Bronchial epithelial cell (primary cell): ENCODE measurements at regions not wholly inside any gene's neighbourhood (a gene's known extent, or its start where the extent isn't known, plus 50 kb on each side); places are given as distances from the start of the nearest gene placed in this dataset.
A peak's percentile ranks its signal among the peaks of the same experiment; 100 is the strongest.

Source experiments
- DNase-seq: peaks from one replicate; pipeline ENCODE4 v3.0.0-alpha.2; 2010; ENCODE audit warnings: low read depth
- FAIRE-seq: peaks from 2 replicates; lab custom pipeline; 2011; peaks lifted over from hg19 to GRCh38; lab: Jason Lieb, UNC
- H3K27me3 ChIP-seq: 2 replicates; pipeline ENCODE4 v1.5.1; 2011; ENCODE audit warnings: low read length; ENCODE audit not compliant: control insufficient read depth, insufficient read depth
- H3K36me3 ChIP-seq: 2 replicates; pipeline ENCODE4 v1.5.1; 2011; ENCODE audit warnings: low read length; ENCODE audit not compliant: control insufficient read depth, insufficient read depth
- H3K4me3 ChIP-seq: 2 replicates; pipeline ENCODE4 v1.5.1; 2011; ENCODE audit warnings: mild to moderate bottlenecking, low read depth, low read length, control low read depth
- TF ChIP-seq, protein P1 (sequence below): IDR thresholded peaks from 2 replicates; pipeline ENCODE4 v1.5.1; 2011; ENCODE audit warnings: mild to moderate bottlenecking, moderate library complexity, low read length, control low read depth, inconsistent platforms; ENCODE audit not compliant: insufficient read depth, severe bottlenecking

DNA sequence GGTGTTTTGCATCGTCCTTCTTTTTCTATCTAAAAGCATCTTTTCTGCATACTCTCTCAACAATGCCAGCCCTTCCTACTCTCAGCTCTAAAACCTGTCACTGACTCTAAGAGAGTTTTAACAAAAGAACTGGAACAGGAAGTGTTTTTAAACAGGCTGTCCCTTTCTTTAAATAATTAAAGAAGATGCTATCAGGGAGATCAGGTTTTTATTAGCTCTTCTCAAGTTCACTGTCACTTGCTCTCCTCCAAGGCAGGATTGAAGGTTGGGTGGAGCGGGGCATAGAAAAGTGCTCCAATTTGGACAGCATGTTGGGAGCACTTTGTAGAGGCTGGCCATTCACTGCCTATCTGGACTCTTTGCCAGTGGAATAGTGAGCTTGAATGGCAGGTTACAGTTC lies 56.4 kb upstream of the BARX2 start:
- Histone ChIP-seq H3K4me3 (no peak overlapping the region), H3K36me3 (no peaks in the 10 kb centered on the region), H3K27me3 (no peaks in the 10 kb centered on the region)
- TF ChIP-seq, protein P1, sequence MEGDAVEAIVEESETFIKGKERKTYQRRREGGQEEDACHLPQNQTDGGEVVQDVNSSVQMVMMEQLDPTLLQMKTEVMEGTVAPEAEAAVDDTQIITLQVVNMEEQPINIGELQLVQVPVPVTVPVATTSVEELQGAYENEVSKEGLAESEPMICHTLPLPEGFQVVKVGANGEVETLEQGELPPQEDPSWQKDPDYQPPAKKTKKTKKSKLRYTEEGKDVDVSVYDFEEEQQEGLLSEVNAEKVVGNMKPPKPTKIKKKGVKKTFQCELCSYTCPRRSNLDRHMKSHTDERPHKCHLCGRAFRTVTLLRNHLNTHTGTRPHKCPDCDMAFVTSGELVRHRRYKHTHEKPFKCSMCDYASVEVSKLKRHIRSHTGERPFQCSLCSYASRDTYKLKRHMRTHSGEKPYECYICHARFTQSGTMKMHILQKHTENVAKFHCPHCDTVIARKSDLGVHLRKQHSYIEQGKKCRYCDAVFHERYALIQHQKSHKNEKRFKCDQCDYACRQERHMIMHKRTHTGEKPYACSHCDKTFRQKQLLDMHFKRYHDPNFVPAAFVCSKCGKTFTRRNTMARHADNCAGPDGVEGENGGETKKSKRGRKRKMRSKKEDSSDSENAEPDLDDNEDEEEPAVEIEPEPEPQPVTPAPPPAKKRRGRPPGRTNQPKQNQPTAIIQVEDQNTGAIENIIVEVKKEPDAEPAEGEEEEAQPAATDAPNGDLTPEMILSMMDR = no peak
- FAIRE-seq = no peak
- DNase-seq = no peak

DNA sequence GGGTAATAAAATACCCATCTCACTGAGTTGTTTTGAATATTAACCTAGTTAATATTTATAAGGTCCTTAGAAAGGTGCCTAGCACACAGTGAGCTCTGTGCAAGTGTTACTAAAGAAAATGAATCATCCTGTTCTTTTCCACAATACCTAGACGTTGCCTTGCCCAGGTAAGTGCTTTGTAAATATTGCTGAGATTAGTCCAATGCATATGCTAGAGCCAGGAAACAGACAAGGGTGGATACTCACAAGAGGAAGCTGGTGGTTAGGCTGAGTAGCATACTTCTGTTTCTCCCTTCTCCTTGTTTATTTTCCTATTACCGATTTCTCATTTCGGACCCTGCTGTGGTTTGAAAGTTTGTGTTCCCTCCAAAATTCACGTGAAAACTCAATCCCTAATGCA lies 58.1 kb upstream of the BARX2 start:
- Histone ChIP-seq H3K27me3 (no peaks in the 10 kb centered on the region), H3K4me3 (no peak overlapping the region), H3K36me3 (no peaks in the 10 kb centered on the region)
- TF ChIP-seq, protein P1 = no peak
- peak; percentile 96 for DNase-seq
- peak; percentile 84 for FAIRE-seq

DNA sequence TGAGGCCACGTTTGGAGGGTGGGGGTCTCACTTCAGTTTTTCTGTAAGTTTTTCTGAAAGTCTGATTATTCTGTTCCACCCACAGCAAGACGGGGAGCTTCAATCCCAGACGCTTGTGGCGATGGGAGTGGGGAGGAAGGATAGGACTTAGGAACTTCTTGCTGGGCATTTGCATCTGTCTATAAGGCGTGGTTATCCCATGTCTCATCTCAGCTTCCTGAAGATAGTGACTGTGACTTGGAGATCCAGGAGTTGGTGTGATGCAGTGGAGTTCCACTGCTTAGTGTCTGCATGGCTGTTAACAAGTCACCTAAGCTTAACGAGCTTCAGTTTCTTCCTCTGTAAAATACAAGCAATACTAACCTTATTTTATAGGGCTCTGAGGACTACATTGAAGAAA lies 58.9 kb upstream of the BARX2 start:
- H3K36me3 ChIP-seq = no peaks in the 10 kb centered on the region
- DNase-seq (no peak), FAIRE-seq (no peak)
- no peak overlapping the region for H3K4me3 ChIP-seq
- no peaks in the 10 kb centered on the region for H3K27me3 ChIP-seq
- TF ChIP-seq, protein P1 = no peak

DNA sequence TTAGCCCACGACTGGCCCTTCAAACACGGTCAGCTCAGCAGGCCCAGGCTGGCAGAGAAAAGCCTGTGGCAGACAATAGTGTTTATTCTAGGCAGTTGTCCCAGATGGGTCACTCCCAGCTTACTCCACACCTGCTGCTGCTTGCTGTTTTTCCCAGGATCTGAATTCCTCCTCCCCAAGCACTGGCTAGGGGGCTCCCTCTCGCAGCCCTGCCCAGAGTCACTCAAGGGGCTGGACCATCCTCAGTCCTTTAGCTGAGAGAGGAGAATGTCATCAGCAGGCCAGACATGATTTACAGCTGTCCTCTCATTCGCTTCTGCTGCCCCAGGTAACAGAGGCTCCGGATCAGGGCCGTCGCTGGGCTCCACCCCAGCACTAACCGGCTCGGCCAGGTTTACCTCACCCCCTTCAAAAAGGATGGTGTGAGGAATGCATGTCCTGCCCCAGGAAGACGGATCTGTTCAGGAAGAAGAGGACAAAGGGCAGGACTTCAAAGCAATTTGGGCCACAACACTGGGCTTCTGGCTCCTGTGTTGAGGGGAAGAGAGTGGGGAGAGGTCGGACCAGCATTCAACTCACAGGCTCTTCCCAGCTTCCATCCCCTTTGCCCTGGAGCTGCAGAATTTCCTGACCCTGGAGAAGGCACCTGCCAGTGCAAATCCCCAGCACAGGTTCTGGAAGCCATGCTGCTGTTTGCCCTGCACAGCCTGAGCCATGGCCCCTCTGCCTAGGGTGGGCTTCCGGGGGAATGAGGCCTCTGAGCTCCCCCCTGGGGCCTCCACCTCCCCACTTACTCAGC lies 59.7 kb upstream of the BARX2 start:
- no peak overlapping the region for H3K4me3 ChIP-seq
- DNase-seq (peak; percentile 83), FAIRE-seq (no peak)

DNA sequence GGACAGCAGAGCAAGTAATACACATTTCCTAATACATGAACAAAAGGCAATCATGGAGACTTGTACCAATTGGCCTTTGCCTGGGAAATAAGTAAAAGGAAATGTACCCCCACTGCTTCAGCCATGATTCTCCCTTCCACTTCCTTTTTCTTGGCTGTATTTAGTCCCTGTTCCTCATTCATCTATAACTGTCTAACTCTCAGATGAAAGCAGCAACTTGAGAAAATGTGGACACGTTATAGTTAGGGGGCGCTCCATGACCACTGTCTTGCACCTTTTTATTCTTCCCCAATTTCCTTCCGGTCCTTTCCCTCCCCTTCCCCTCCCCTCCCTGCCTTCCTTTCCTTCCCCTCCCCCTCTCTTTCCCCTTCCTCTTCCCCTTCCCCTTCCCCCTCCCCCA lies 61.3 kb upstream of the BARX2 start:
- DNase-seq = no peak
- TF ChIP-seq, protein P1 = no peak
- FAIRE-seq = no peak
- Histone ChIP-seq H3K36me3 (no peaks in the 10 kb centered on the region), H3K27me3 (no peaks in the 10 kb centered on the region), H3K4me3 (no peak overlapping the region)

More for the DNA sequence above, 59.7 kb upstream of the BARX2 start:
- Histone ChIP-seq H3K27me3 (no peaks in the 10 kb centered on the region), H3K36me3 (no peaks in the 10 kb centered on the region)
- TF ChIP-seq, protein P1 = no peak
